ENCODE measurements at regions not wholly inside any gene's neighbourhood (a gene's known extent, or its start where the extent isn't known, plus 50 kb on each side); places are given as distances from the start of the nearest gene placed in this dataset.

DNA sequence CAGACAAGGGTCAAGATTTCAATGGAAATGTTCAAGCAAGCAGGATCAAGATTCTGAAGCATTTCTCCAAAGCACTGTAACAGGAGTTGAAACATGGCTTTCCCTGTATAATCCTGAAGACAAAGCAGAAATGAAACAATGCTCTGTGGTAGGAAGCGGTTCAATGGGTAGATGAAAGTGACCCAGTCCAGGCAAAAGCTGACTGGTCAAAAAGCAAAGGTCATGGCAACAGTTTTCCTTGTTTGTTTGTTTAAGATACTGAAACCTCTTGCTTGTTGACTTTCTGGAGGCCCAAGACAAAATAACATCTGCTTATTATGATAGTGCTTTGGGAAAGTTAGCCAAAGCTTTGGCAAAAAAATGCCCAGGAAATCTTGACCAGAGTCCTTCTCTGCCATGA is 1343.9 kb upstream of the PCDH9 start:
- Histone ChIP-seq H3K27me3 (ENCODE audit: insufficient read depth, poor library complexity, severe bottlenecking) (no peaks in the 10 kb centered on the region), H3K27ac (replicated peaks) (no peak overlapping the region), H3K4me3 (replicated peaks; ENCODE audit: insufficient read depth, low read length) (no peak overlapping the region)
- DNase-seq (ENCODE audit: low read depth in 1 of 2, low spot score in 1 of 2): no peak
- TF ChIP-seq POLR2AphosphoS5 (IDR thresholded peaks at IDR 0.05; ENCODE audit: low read depth) (no peak), GABPA (IDR thresholded peaks at IDR 0.05; ENCODE audit: low read depth) (no peak), SPI1 (IDR thresholded peaks at IDR 0.05; ENCODE audit: borderline replicate concordance, low read depth) (no peak)
- TF ChIP-seq, protein P1, sequence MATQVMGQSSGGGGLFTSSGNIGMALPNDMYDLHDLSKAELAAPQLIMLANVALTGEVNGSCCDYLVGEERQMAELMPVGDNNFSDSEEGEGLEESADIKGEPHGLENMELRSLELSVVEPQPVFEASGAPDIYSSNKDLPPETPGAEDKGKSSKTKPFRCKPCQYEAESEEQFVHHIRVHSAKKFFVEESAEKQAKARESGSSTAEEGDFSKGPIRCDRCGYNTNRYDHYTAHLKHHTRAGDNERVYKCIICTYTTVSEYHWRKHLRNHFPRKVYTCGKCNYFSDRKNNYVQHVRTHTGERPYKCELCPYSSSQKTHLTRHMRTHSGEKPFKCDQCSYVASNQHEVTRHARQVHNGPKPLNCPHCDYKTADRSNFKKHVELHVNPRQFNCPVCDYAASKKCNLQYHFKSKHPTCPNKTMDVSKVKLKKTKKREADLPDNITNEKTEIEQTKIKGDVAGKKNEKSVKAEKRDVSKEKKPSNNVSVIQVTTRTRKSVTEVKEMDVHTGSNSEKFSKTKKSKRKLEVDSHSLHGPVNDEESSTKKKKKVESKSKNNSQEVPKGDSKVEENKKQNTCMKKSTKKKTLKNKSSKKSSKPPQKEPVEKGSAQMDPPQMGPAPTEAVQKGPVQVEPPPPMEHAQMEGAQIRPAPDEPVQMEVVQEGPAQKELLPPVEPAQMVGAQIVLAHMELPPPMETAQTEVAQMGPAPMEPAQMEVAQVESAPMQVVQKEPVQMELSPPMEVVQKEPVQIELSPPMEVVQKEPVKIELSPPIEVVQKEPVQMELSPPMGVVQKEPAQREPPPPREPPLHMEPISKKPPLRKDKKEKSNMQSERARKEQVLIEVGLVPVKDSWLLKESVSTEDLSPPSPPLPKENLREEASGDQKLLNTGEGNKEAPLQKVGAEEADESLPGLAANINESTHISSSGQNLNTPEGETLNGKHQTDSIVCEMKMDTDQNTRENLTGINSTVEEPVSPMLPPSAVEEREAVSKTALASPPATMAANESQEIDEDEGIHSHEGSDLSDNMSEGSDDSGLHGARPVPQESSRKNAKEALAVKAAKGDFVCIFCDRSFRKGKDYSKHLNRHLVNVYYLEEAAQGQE (IDR thresholded peaks at IDR 0.05; ENCODE audit: insufficient replicate concordance, low read depth): no peak
- TF ChIP-seq, protein P2, sequence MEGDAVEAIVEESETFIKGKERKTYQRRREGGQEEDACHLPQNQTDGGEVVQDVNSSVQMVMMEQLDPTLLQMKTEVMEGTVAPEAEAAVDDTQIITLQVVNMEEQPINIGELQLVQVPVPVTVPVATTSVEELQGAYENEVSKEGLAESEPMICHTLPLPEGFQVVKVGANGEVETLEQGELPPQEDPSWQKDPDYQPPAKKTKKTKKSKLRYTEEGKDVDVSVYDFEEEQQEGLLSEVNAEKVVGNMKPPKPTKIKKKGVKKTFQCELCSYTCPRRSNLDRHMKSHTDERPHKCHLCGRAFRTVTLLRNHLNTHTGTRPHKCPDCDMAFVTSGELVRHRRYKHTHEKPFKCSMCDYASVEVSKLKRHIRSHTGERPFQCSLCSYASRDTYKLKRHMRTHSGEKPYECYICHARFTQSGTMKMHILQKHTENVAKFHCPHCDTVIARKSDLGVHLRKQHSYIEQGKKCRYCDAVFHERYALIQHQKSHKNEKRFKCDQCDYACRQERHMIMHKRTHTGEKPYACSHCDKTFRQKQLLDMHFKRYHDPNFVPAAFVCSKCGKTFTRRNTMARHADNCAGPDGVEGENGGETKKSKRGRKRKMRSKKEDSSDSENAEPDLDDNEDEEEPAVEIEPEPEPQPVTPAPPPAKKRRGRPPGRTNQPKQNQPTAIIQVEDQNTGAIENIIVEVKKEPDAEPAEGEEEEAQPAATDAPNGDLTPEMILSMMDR (IDR thresholded peaks at IDR 0.05; ENCODE audit: insufficient read depth, low read length): no peak

DNA sequence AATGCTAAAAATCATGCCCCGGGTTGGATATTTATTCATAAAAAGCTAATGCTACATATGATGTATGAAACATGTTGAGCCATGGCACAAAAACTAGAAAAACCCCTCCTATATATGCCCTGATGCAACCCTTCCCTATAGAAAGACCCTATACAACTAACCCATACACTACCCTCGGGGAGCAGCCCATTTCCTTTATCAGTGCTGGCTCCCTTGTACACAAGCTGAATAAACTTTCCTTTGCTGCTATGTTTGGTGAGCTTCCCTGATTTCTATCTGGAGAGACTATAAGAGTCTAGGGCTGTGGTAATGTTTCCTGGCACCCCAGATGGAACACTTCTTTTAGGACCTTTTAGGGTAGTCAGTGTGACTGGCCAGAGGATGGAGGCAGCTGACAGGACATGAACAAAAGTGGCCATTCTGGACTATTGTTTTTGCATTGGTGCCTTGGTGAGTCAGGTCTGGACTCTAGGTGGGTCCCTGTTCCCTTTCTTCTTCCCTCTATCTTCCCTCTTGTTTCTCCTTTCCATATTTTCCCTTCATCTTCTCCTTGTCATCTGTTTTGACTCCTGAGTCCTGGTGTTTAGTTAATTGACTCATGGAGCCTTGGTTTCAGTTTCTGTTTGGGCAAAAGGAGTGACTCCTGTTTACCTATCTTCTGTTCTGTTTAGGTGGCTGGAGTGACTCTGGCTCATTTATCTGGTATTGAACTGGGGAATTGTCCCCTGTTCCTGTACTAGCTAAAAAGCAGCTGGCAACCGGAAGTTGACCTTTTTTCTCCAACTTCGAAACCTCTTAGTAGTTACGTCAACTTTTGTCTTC is 1321.8 kb upstream of the PCDH9 start:
- no peak for TF ChIP-seq GABPA (IDR thresholded peaks at IDR 0.05; ENCODE audit: low read depth)
- TF ChIP-seq, protein P2 (IDR thresholded peaks at IDR 0.05; ENCODE audit: insufficient read depth, low read length): no peak
- TF ChIP-seq POLR2AphosphoS5 (IDR thresholded peaks at IDR 0.05; ENCODE audit: low read depth): no peak
- TF ChIP-seq, protein P1 (IDR thresholded peaks at IDR 0.05; ENCODE audit: insufficient replicate concordance, low read depth): no peak
- TF ChIP-seq SPI1 (IDR thresholded peaks at IDR 0.05; ENCODE audit: borderline replicate concordance, low read depth): no peak
- H3K4me3 ChIP-seq (replicated peaks; ENCODE audit: insufficient read depth, low read length): no peak overlapping the region
- DNase-seq (ENCODE audit: low read depth in 1 of 2, low spot score in 1 of 2): no peak
- no peaks in the 10 kb centered on the region for H3K27me3 ChIP-seq (ENCODE audit: insufficient read depth, poor library complexity, severe bottlenecking)
- no peak overlapping the region for H3K27ac ChIP-seq (replicated peaks)

DNA sequence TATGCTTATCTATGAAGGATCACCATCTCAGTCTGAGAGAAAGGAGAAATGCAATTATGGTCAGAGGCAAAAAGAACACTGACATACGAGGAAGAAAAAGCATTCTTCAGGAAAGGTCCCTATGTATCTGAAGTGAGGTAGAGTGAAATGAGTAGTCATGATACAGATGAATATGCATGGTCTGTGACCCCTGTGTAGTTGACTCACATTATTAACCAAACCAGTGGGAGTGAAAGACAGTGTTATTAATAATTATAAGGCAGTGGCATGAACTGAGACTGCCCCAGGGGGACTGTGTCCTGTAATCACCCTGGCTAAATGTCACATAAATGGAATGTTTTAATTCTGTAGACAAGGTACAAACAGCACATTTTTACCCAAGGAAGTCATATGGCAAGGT is 1320.2 kb upstream of the PCDH9 start:
- no peak overlapping the region for H3K4me3 ChIP-seq (replicated peaks; ENCODE audit: insufficient read depth, low read length)
- no peak overlapping the region for H3K27ac ChIP-seq (replicated peaks)
- no peak for TF ChIP-seq GABPA (IDR thresholded peaks at IDR 0.05; ENCODE audit: low read depth)
- TF ChIP-seq, protein P1 (IDR thresholded peaks at IDR 0.05; ENCODE audit: insufficient replicate concordance, low read depth): no peak
- TF ChIP-seq SPI1 (IDR thresholded peaks at IDR 0.05; ENCODE audit: borderline replicate concordance, low read depth): no peak
- TF ChIP-seq, protein P2 (IDR thresholded peaks at IDR 0.05; ENCODE audit: insufficient read depth, low read length): no peak
- no peak for TF ChIP-seq POLR2AphosphoS5 (IDR thresholded peaks at IDR 0.05; ENCODE audit: low read depth)
- H3K27me3 ChIP-seq (ENCODE audit: insufficient read depth, poor library complexity, severe bottlenecking): no peaks in the 10 kb centered on the region
- no peak for DNase-seq (ENCODE audit: low read depth in 1 of 2, low spot score in 1 of 2)

All from HL-60 (cell line).